ENCODE measurements at regions not wholly inside any gene's neighbourhood (a gene's known extent, or its start where the extent isn't known, plus 50 kb on each side); places are given as distances from the start of the nearest gene placed in this dataset.
"Not testable (repeated sequence)": the region's sequence is repeated elsewhere in the genome, so short reads cannot be mapped to it uniquely, and the experiment has no call there.

DNA sequence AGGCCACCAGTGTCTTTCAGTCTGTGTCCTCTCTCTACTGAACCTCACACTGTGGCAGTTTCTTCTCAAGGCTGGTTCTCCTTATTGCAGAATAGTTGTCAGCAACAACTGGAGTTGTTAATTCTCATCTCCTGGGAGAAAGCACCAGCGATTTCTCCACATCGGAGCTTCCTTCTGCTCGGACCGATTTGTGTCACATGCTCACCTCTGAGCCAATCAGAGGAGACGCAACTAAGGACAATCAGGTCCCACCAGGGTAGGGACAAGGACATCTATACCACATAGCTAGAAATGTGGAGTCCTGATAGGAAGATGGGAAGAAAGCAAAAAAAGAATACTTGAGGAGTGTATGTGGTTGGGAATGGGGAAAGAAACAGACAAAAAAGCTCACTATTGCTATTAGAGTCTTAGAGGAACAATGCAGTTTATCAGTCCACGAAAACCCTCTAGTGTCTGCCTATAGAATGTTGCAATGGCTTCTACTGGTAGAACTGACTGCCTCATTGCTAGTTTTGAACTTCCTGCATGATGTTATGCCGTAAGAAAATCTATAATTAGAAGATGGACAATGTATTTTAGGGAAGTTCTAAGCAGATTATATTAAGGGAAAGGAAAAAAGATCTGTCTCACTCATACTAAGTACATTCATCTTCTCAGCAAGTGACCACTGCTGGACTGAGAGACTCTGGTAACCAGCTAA, 169.7 kb downstream of the CDCA7 start:
- Mint-ChIP-seq H3K36me3 (ENCODE audit: insufficient read depth, unreplicated experiment) (no peaks in the 10 kb centered on the region), H3K9me3 (ENCODE audit: unreplicated experiment) (peaks cover 10% of the 10 kb centered on the region), H3K27ac (ENCODE audit: low read depth, unreplicated experiment) (no peak overlapping the region), H3K4me1 (ENCODE audit: insufficient read depth, unreplicated experiment) (no peaks in the 10 kb centered on the region), H3K4me3 (ENCODE audit: unreplicated experiment) (no peak overlapping the region), H3K27me3 (ENCODE audit: insufficient read depth, unreplicated experiment) (peaks cover 12% of the 10 kb centered on the region)
- TF ChIP-seq, protein P1, sequence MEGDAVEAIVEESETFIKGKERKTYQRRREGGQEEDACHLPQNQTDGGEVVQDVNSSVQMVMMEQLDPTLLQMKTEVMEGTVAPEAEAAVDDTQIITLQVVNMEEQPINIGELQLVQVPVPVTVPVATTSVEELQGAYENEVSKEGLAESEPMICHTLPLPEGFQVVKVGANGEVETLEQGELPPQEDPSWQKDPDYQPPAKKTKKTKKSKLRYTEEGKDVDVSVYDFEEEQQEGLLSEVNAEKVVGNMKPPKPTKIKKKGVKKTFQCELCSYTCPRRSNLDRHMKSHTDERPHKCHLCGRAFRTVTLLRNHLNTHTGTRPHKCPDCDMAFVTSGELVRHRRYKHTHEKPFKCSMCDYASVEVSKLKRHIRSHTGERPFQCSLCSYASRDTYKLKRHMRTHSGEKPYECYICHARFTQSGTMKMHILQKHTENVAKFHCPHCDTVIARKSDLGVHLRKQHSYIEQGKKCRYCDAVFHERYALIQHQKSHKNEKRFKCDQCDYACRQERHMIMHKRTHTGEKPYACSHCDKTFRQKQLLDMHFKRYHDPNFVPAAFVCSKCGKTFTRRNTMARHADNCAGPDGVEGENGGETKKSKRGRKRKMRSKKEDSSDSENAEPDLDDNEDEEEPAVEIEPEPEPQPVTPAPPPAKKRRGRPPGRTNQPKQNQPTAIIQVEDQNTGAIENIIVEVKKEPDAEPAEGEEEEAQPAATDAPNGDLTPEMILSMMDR (IDR thresholded peaks at IDR 0.05; ENCODE audit: unreplicated experiment): no peak
- ChIA-PET POLR2A (no interaction called here), CTCF (interaction anchor here (0.7 kb wide), 1 partner anchor 295 kb away, joined by 3 read pairs; no protein-coding TSS in a partner anchor)
- DNase-seq (ENCODE audit: unreplicated experiment): no peak
- intact Hi-C loops (cut with micrococcal nuclease): no loop called here
- BruUV-seq (replicated peaks): no TSS peak

DNA sequence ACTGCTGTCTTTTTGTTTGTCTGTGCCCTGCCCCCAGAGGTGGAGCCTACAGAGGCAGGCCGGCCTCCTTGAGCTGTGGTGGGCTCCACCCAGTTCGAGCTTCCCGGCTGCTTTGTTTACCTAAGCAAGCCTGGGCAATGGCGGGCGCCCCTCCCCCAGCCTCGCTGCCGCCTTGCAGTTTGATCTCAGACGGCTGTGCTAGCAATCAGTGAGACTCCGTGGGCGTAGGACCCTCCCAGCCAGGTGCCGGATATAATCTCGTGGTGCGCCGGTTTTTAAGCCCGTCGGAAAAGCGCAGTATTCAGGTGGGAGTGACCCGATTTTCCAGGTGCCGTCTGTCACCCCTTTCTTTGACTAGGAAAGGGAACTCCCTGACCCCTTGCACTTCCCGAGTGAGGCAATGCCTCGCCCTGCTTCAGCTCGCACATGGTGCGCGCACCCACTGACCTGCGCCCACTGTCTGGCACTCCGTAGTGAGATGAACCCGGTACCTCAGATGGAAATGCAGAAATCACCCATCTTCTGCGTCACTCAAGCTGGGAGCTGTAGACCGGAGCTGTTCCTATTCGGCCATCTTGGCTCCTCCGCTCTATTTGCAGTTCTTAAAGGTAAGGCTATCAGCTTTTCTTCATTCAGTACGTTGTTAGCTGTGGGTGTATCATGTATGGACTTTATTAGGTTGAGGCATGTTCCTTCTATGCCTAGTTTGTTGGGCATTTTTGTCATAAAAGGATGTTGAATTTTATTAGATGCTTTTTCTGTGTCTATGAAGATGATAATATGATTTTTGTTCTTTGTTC, 178.3 kb downstream of the CDCA7 start:
- CTCF ChIA-PET; POLR2A ChIA-PET; H3K4me3 Mint-ChIP-seq (ENCODE audit: unreplicated experiment); H3K27ac Mint-ChIP-seq (ENCODE audit: low read depth, unreplicated experiment); DNase-seq (ENCODE audit: unreplicated experiment); H3K36me3 Mint-ChIP-seq (ENCODE audit: insufficient read depth, unreplicated experiment); BruUV-seq (replicated peaks); H3K9me3 Mint-ChIP-seq (ENCODE audit: unreplicated experiment); intact Hi-C loops (cut with micrococcal nuclease); H3K4me1 Mint-ChIP-seq (ENCODE audit: insufficient read depth, unreplicated experiment): not testable (repeated sequence)
- peaks cover 60% of the 10 kb centered on the region for H3K27me3 Mint-ChIP-seq (ENCODE audit: insufficient read depth, unreplicated experiment)

DNA sequence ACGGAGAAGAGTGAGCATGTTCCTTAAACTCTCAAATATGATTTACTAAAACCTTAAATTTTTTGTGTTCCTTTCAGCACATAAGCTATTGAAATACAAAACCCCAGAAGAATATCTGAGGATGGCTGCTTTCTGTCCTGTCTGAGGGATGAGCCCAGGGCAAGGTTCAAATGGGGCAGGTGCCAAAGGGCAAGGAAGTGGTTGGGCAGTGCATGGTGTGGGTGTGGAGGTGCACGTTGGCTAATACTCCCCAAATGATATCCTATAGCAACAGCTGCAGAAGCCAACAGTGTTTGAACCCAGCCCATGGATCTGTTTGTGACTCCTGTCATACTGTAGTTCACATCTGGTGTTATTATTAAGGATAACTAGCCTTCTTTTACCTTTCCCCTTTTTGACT, 183.0 kb downstream of the CDCA7 start:
- POLR2A ChIA-PET: interaction anchor here (0.7 to 1.2 kb wide), 2 partner anchors 25 to 117 kb away, joined by 3 read pairs; no protein-coding TSS in a partner anchor
- TF ChIP-seq, protein P1 (IDR thresholded peaks at IDR 0.05; ENCODE audit: unreplicated experiment): no peak
- Mint-ChIP-seq H3K4me1 (ENCODE audit: insufficient read depth, unreplicated experiment) (no peaks in the 10 kb centered on the region), H3K36me3 (ENCODE audit: insufficient read depth, unreplicated experiment) (no peaks in the 10 kb centered on the region), H3K27me3 (ENCODE audit: insufficient read depth, unreplicated experiment) (peaks cover 56% of the 10 kb centered on the region), H3K4me3 (ENCODE audit: unreplicated experiment) (no peak overlapping the region), H3K9me3 (ENCODE audit: unreplicated experiment) (no peaks in the 10 kb centered on the region), H3K27ac (ENCODE audit: low read depth, unreplicated experiment) (no peak overlapping the region)
- CTCF ChIA-PET: no interaction called here
- intact Hi-C loops (cut with micrococcal nuclease): no loop called here
- BruUV-seq (replicated peaks): no TSS peak
- DNase-seq (ENCODE audit: unreplicated experiment): no peak

DNA sequence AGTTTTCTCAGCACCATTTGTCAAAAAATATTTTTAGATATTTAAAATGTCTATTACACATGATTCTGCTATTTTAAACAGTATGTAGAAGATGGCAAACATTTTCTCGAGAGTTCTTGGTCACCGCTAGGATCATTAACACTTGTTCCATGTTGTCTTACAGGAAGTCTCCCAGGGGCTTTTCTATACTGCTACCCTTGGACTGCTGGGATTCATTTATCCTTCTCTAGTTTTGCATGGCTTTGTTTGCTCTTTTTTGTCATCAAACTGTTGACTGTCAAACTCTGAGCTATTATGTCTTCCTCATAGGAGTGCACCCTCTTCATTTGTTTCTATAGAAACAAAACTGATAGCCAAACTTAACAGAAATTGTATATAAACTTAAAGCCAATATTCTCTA, 184.9 kb downstream of the CDCA7 start:
- H3K4me3 Mint-ChIP-seq (ENCODE audit: unreplicated experiment): no peak overlapping the region
- BruUV-seq (replicated peaks): no TSS peak
- DNase-seq (ENCODE audit: unreplicated experiment): no peak
- intact Hi-C loops (cut with micrococcal nuclease): no loop called here
- peaks cover 58% of the 10 kb centered on the region for H3K27me3 Mint-ChIP-seq (ENCODE audit: insufficient read depth, unreplicated experiment)
- H3K4me1 Mint-ChIP-seq (ENCODE audit: insufficient read depth, unreplicated experiment): no peaks in the 10 kb centered on the region
- ChIA-PET POLR2A (no interaction called here), CTCF (interaction anchor here (0.6 kb wide), 1 partner anchor 676 kb away, joined by 4 read pairs; no protein-coding TSS in a partner anchor)
- no peaks in the 10 kb centered on the region for H3K36me3 Mint-ChIP-seq (ENCODE audit: insufficient read depth, unreplicated experiment)
- no peak overlapping the region for H3K27ac Mint-ChIP-seq (ENCODE audit: low read depth, unreplicated experiment)
- H3K9me3 Mint-ChIP-seq (ENCODE audit: unreplicated experiment): no peaks in the 10 kb centered on the region
- TF ChIP-seq, protein P1 (IDR thresholded peaks at IDR 0.05; ENCODE audit: unreplicated experiment): no peak
